ENCODE measurements at regions not wholly inside any gene's neighbourhood (a gene's known extent, or its start where the extent isn't known, plus 50 kb on each side); places are given as distances from the start of the nearest gene placed in this dataset.

GRCh38 chr2:139271149-139271548 lies 491.0 kb upstream of the NXPH2 start:
- Histone ChIP-seq H3K4me3 (no peak overlapping the region), H3K4me1 (ENCODE audit: insufficient read depth) (no peaks in the 10 kb centered on the region), H3K9me3 (no peaks in the 10 kb centered on the region), H3K27ac (no peak overlapping the region), H3K36me3 (no peaks in the 10 kb centered on the region), H3K27me3 (no peaks in the 10 kb centered on the region)
- no peak for TF ChIP-seq EP300 (IDR thresholded peaks at IDR 0.05)
- TF ChIP-seq POLR2A (IDR thresholded peaks at IDR 0.05): no peak
- TF ChIP-seq, protein P1, sequence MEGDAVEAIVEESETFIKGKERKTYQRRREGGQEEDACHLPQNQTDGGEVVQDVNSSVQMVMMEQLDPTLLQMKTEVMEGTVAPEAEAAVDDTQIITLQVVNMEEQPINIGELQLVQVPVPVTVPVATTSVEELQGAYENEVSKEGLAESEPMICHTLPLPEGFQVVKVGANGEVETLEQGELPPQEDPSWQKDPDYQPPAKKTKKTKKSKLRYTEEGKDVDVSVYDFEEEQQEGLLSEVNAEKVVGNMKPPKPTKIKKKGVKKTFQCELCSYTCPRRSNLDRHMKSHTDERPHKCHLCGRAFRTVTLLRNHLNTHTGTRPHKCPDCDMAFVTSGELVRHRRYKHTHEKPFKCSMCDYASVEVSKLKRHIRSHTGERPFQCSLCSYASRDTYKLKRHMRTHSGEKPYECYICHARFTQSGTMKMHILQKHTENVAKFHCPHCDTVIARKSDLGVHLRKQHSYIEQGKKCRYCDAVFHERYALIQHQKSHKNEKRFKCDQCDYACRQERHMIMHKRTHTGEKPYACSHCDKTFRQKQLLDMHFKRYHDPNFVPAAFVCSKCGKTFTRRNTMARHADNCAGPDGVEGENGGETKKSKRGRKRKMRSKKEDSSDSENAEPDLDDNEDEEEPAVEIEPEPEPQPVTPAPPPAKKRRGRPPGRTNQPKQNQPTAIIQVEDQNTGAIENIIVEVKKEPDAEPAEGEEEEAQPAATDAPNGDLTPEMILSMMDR (IDR thresholded peaks at IDR 0.05): no peak
- DNase-seq: no peak
- 80 to 93% (median 91%) methylated on average over 2 of the region's 2 CpGs for WGBS, 3 donors
- intact Hi-C loops (cut with DNase I): no loop called here

- intact Hi-C loops (cut with DNase I): loop anchor here in 1 of 4 donors (1.0 kb wide), 1 partner anchor 16 kb away; no protein-coding TSS in a partner anchor
- Histone ChIP-seq H3K4me1 (ENCODE audit: insufficient read depth) (no peaks in the 10 kb centered on the region), H3K27ac (no peak overlapping the region), H3K9me3 (no peaks in the 10 kb centered on the region), H3K4me3 (no peak overlapping the region), H3K36me3 (no peaks in the 10 kb centered on the region), H3K27me3 (no peaks in the 10 kb centered on the region)
- DNase-seq: no peak
- TF ChIP-seq, protein P1 (IDR thresholded peaks at IDR 0.05): no peak
- TF ChIP-seq POLR2A (IDR thresholded peaks at IDR 0.05) (no peak), EP300 (IDR thresholded peaks at IDR 0.05) (no peak)
- 76 to 82% (median 82%) methylated on average over 2 of the region's 2 CpGs for WGBS, 3 donors
These were observed 479.9 kb upstream of the NXPH2 start for GRCh38 chr2:139260052-139260430.

- Histone ChIP-seq H3K4me3 (no peak overlapping the region), H3K4me1 (ENCODE audit: insufficient read depth) (no peaks in the 10 kb centered on the region), H3K27ac (no peak overlapping the region), H3K27me3 (no peaks in the 10 kb centered on the region), H3K36me3 (no peaks in the 10 kb centered on the region), H3K9me3 (no peaks in the 10 kb centered on the region)
- DNase-seq: no peak
- TF ChIP-seq EP300 (IDR thresholded peaks at IDR 0.05): no peak
- intact Hi-C loops (cut with DNase I): loop anchor here in 1 of 4 donors (1.0 kb wide), 1 partner anchor 15 kb away; no protein-coding TSS in a partner anchor
- 81 to 86% (median 81%) methylated on average over 5 of the region's 5 CpGs for WGBS, 3 donors
These were observed 479.3 kb upstream of the NXPH2 start for GRCh38 chr2:139259422-139260051.

- no peaks in the 10 kb centered on the region for H3K4me1 ChIP-seq (ENCODE audit: insufficient read depth)
- no peak for DNase-seq
- no peaks in the 10 kb centered on the region for H3K27me3 ChIP-seq
- H3K9me3 ChIP-seq: no peaks in the 10 kb centered on the region
- WGBS, 3 donors: 76 to 87% (median 81%) methylated on average over 3 of the region's 3 CpGs
- H3K27ac ChIP-seq: no peak overlapping the region
- no peaks in the 10 kb centered on the region for H3K36me3 ChIP-seq
- intact Hi-C loops (cut with DNase I): no loop called here
- TF ChIP-seq EP300 (IDR thresholded peaks at IDR 0.05): no peak
- TF ChIP-seq POLR2A (IDR thresholded peaks at IDR 0.05): no peak
- TF ChIP-seq, protein P1 (IDR thresholded peaks at IDR 0.05): no peak
- no peak overlapping the region for H3K4me3 ChIP-seq
These were observed 461.1 kb upstream of the NXPH2 start for GRCh38 chr2:139241286-139241685.

DNA sequence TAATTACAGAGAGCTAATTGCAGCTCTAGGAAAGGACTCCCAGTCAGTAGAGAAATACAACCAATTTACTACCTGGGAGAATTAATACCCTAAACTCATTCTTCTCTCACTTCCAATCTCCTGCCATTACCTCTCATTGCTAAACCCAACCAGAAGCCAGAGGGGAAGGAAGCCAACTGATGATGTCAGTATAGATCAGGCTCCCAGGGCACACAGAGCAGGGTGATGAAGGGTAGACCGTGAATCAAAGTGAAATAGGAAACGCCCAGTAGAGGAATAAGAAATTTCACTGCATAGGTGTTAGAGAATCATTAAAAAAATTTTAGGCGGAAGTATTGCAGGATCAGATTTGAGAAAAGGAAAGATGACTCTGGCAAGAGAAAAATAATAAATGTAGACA lies 456.8 kb upstream of the NXPH2 start:
- DNase-seq: no peak
- Histone ChIP-seq H3K36me3 (no peaks in the 10 kb centered on the region), H3K27me3 (no peaks in the 10 kb centered on the region), H3K4me3 (no peak overlapping the region), H3K27ac (no peak overlapping the region), H3K9me3 (no peaks in the 10 kb centered on the region), H3K4me1 (ENCODE audit: insufficient read depth) (no peaks in the 10 kb centered on the region)
- WGBS, 3 donors: 83 to 90% (median 87%) methylated on average over 3 of the region's 3 CpGs
- intact Hi-C loops (cut with DNase I): no loop called here
- TF ChIP-seq, protein P1 (IDR thresholded peaks at IDR 0.05): no peak
- TF ChIP-seq POLR2A (IDR thresholded peaks at IDR 0.05) (no peak), EP300 (IDR thresholded peaks at IDR 0.05) (no peak)
